GM21723 (cell line): ENCODE measurements at regions not wholly inside any gene's neighbourhood (a gene's known extent, or its start where the extent isn't known, plus 50 kb on each side); places are given as distances from the start of the nearest gene placed in this dataset.
"Not testable (repeated sequence)": the region's sequence is repeated elsewhere in the genome, so short reads cannot be mapped to it uniquely, and the experiment has no call there.

Experiments
- ATAC-seq: cut with Tn5 transposase; IDR thresholded peaks from one replicate; pipeline ENCODE4 v1.9.1; 2021; ENCODE audit warnings: mild to moderate bottlenecking, moderate library complexity; ENCODE audit not compliant: unreplicated experiment

GRCh38 chr13:44815623-44816022 lies 173.6 kb downstream of the NUFIP1 start:
- no peak for ATAC-seq

GRCh38 chr13:44814836-44815235 lies 174.4 kb downstream of the NUFIP1 start:
- no peak for ATAC-seq

GRCh38 chr13:44814161-44814560 lies 175.1 kb downstream of the NUFIP1 start:
- no peak for ATAC-seq

- no peak for ATAC-seq
Observed at GRCh38 chr13:44812818-44813217, 176.5 kb downstream of the NUFIP1 start.

- no peak for ATAC-seq
Observed at GRCh38 chr13:44810061-44810840, 179.0 kb downstream of the NUFIP1 start.

- no peak for ATAC-seq
Observed at GRCh38 chr13:44809190-44809589, 180.1 kb downstream of the NUFIP1 start.

GRCh38 chr13:44808185-44808584 lies 181.1 kb downstream of the NUFIP1 start:
- ATAC-seq = no peak

GRCh38 chr13:44807449-44808034 lies 181.7 kb downstream of the NUFIP1 start:
- ATAC-seq = no peak

GRCh38 chr13:44806826-44807225 lies 182.4 kb downstream of the NUFIP1 start:
- ATAC-seq = no peak

GRCh38 chr13:44805585-44805984 lies 183.7 kb downstream of the NUFIP1 start:
- ATAC-seq = no peak

- ATAC-seq = no peak
Observed at GRCh38 chr13:44803390-44803789, 185.9 kb downstream of the NUFIP1 start.

GRCh38 chr13:44802491-44802890 lies 186.8 kb downstream of the NUFIP1 start:
- ATAC-seq = no peak

- ATAC-seq = no peak
Observed at GRCh38 chr13:44801990-44802389, 187.3 kb downstream of the NUFIP1 start.

GRCh38 chr13:44800626-44801025 lies 188.6 kb downstream of the NUFIP1 start:
- ATAC-seq = no peak

- no peak for ATAC-seq
Observed at GRCh38 chr13:44797685-44798084, 191.6 kb downstream of the NUFIP1 start.

- ATAC-seq = no peak
Observed at GRCh38 chr13:44796597-44797490, 192.4 kb downstream of the NUFIP1 start.

- not testable (repeated sequence) for ATAC-seq
Observed at GRCh38 chr13:44796039-44796438, 193.2 kb downstream of the NUFIP1 start.

- no peak for ATAC-seq
Observed at GRCh38 chr13:44795176-44795575, 194.1 kb downstream of the NUFIP1 start.

- ATAC-seq = no peak
Observed at GRCh38 chr13:44792096-44792495, 197.2 kb downstream of the NUFIP1 start.

GRCh38 chr13:44790289-44790688 lies 199.0 kb downstream of the NUFIP1 start:
- no peak for ATAC-seq

- ATAC-seq = no peak
Observed at GRCh38 chr13:44787617-44788016, 201.7 kb downstream of the NUFIP1 start.

- no peak for ATAC-seq
Observed at GRCh38 chr13:44786756-44787155, 202.5 kb downstream of the NUFIP1 start.
